ENCODE measurements at regions not wholly inside any gene's neighbourhood (a gene's known extent, or its start where the extent isn't known, plus 50 kb on each side); places are given as distances from the start of the nearest gene placed in this dataset.
"Not testable (repeated sequence)": the region's sequence is repeated elsewhere in the genome, so short reads cannot be mapped to it uniquely, and the experiment has no call there.

GRCh38 chr11:38356255-38356654 is 1758.2 kb upstream of the RAG2 start:
- peaks cover 7% of the 10 kb centered on the region for H3K9me3 Mint-ChIP-seq (ENCODE audit: unreplicated experiment)
- TF ChIP-seq, protein P1, sequence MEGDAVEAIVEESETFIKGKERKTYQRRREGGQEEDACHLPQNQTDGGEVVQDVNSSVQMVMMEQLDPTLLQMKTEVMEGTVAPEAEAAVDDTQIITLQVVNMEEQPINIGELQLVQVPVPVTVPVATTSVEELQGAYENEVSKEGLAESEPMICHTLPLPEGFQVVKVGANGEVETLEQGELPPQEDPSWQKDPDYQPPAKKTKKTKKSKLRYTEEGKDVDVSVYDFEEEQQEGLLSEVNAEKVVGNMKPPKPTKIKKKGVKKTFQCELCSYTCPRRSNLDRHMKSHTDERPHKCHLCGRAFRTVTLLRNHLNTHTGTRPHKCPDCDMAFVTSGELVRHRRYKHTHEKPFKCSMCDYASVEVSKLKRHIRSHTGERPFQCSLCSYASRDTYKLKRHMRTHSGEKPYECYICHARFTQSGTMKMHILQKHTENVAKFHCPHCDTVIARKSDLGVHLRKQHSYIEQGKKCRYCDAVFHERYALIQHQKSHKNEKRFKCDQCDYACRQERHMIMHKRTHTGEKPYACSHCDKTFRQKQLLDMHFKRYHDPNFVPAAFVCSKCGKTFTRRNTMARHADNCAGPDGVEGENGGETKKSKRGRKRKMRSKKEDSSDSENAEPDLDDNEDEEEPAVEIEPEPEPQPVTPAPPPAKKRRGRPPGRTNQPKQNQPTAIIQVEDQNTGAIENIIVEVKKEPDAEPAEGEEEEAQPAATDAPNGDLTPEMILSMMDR (IDR thresholded peaks at IDR 0.05; ENCODE audit: insufficient read depth, low read depth, low read length): no peak
- no peak for TF ChIP-seq EZH2 (IDR thresholded peaks at IDR 0.05; ENCODE audit: insufficient read depth, low read length)
- no peaks in the 10 kb centered on the region for H3K36me3 Mint-ChIP-seq (ENCODE audit: low read depth, unreplicated experiment)

GRCh38 chr11:38345286-38345685 is 1747.2 kb upstream of the RAG2 start:
- Mint-ChIP-seq H3K9me3 (ENCODE audit: unreplicated experiment) (peaks cover 2% of the 10 kb centered on the region), H3K27ac (ENCODE audit: unreplicated experiment) (no peak overlapping the region), H3K4me3 (ENCODE audit: unreplicated experiment) (no peak overlapping the region), H3K27me3 (ENCODE audit: low read depth, unreplicated experiment) (no peaks in the 10 kb centered on the region), H3K4me1 (ENCODE audit: low read depth, unreplicated experiment) (no peaks in the 10 kb centered on the region), H3K36me3 (ENCODE audit: low read depth, unreplicated experiment) (no peaks in the 10 kb centered on the region)
- no peak overlapping the region for H3K4me2 ChIP-seq (ENCODE audit: low read length)
- no peaks in the 10 kb centered on the region for H4K20me1 ChIP-seq (ENCODE audit: insufficient read depth, low read length)
- peak overlapping the region; percentile 52 for H3K27ac ChIP-seq (ENCODE audit: low read depth, low read length)
- H3K79me2 ChIP-seq (ENCODE audit: insufficient read depth, low read length): no peaks in the 10 kb centered on the region
- FAIRE-seq (no peak), DNase-seq (ENCODE audit: low read depth) (peak; percentile 53)
- H3K4me1 ChIP-seq (ENCODE audit: insufficient read depth, low read length): no peaks in the 10 kb centered on the region
- H3K27me3 ChIP-seq (ENCODE audit: insufficient read depth, low read length): no peaks in the 10 kb centered on the region
- no peaks in the 10 kb centered on the region for H3K9me3 ChIP-seq (ENCODE audit: insufficient read depth, low read depth, low read length)
- peak overlapping the region; percentile 26 for H2AFZ ChIP-seq (ENCODE audit: low read depth, low read length)
- no peak for TF ChIP-seq EZH2 (IDR thresholded peaks at IDR 0.05; ENCODE audit: insufficient read depth, low read length)
- TF ChIP-seq, protein P1 (IDR thresholded peaks at IDR 0.05; ENCODE audit: insufficient read depth, low read depth, low read length): no peak
- no peaks in the 10 kb centered on the region for H3K36me3 ChIP-seq (ENCODE audit: insufficient read depth, low read length)
- H3K4me3 ChIP-seq (ENCODE audit: insufficient read depth, low read depth, low read length): no peak overlapping the region
- peak overlapping the region; percentile 35 for H3K9ac ChIP-seq (ENCODE audit: low read length)

More at GRCh38 chr11:38356255-38356654, 1758.2 kb upstream of the RAG2 start:
- Histone ChIP-seq H4K20me1 (ENCODE audit: insufficient read depth, low read length) (no peaks in the 10 kb centered on the region), H3K9me3 (ENCODE audit: insufficient read depth, low read depth, low read length) (no peaks in the 10 kb centered on the region), H3K4me2 (ENCODE audit: low read length) (no peak overlapping the region), H3K4me1 (ENCODE audit: insufficient read depth, low read length) (no peaks in the 10 kb centered on the region), H3K27ac (ENCODE audit: low read depth, low read length) (no peak overlapping the region), H3K4me3 (ENCODE audit: insufficient read depth, low read depth, low read length) (no peak overlapping the region), H3K9ac (ENCODE audit: low read length) (no peak overlapping the region), H3K27me3 (ENCODE audit: insufficient read depth, low read length) (no peaks in the 10 kb centered on the region), H2AFZ (ENCODE audit: low read depth, low read length) (no peak overlapping the region), H3K36me3 (ENCODE audit: insufficient read depth, low read length) (no peaks in the 10 kb centered on the region), H3K79me2 (ENCODE audit: insufficient read depth, low read length) (no peaks in the 10 kb centered on the region)
- H3K27ac Mint-ChIP-seq (ENCODE audit: unreplicated experiment): no peak overlapping the region
- H3K4me1 Mint-ChIP-seq (ENCODE audit: low read depth, unreplicated experiment): no peaks in the 10 kb centered on the region
- FAIRE-seq (no peak), DNase-seq (ENCODE audit: low read depth) (no peak)
- H3K4me3 Mint-ChIP-seq (ENCODE audit: unreplicated experiment): no peak overlapping the region
- no peaks in the 10 kb centered on the region for H3K27me3 Mint-ChIP-seq (ENCODE audit: low read depth, unreplicated experiment)

DNA sequence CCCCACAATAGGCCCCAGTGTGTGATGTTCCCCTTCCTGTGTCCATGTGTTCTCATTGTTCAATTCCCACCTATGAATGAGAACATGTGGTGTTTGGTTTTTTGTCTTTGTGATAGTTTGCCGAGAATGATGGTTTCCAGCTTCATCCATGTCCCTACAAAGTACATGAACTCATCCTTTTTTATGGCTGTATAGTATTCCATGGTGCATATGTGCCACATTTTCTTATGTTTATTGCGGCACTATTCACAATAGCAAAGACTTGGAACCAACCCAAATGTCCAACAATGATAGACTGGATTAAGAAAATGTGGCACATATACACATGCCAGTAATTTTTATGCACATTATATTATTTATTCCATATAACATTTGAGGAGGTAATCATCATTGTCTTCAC is 1743.6 kb upstream of the RAG2 start:
- not testable (repeated sequence) for H3K36me3 ChIP-seq (ENCODE audit: insufficient read depth, low read length); H3K27me3 Mint-ChIP-seq (ENCODE audit: low read depth, unreplicated experiment); H3K4me1 Mint-ChIP-seq (ENCODE audit: low read depth, unreplicated experiment); H3K4me2 ChIP-seq (ENCODE audit: low read length); H3K79me2 ChIP-seq (ENCODE audit: insufficient read depth, low read length); H3K27ac ChIP-seq (ENCODE audit: low read depth, low read length); H3K27ac Mint-ChIP-seq (ENCODE audit: unreplicated experiment); FAIRE-seq; H4K20me1 ChIP-seq (ENCODE audit: insufficient read depth, low read length); H3K9me3 ChIP-seq (ENCODE audit: insufficient read depth, low read depth, low read length); DNase-seq (ENCODE audit: low read depth); H3K4me3 ChIP-seq (ENCODE audit: insufficient read depth, low read depth, low read length); H3K27me3 ChIP-seq (ENCODE audit: insufficient read depth, low read length); H3K4me1 ChIP-seq (ENCODE audit: insufficient read depth, low read length); H3K36me3 Mint-ChIP-seq (ENCODE audit: low read depth, unreplicated experiment); H3K9me3 Mint-ChIP-seq (ENCODE audit: unreplicated experiment); H2AFZ ChIP-seq (ENCODE audit: low read depth, low read length); H3K4me3 Mint-ChIP-seq (ENCODE audit: unreplicated experiment); H3K9ac ChIP-seq (ENCODE audit: low read length)
